Neural cell (in vitro differentiated cells): ENCODE measurements at regions not wholly inside any gene's neighbourhood (a gene's known extent, or its start where the extent isn't known, plus 50 kb on each side); places are given as distances from the start of the nearest gene placed in this dataset.

Experiments
- H2AFZ ChIP-seq: fragments of 200-600, 300-800 bp; sonication (generic), shearing (Covaris generic); 2 replicates; pipeline ENCODE4 v1.6.0; 2014; ENCODE audit warnings: low read depth, mild to moderate bottlenecking, antibody characterized with exemption, low read length, moderate library complexity
- H3F3A ChIP-seq: fragments of 200-600 bp; shearing (Covaris generic); 2 replicates; pipeline ENCODE4 v1.6.1; 2016; ENCODE audit warnings: mild to moderate bottlenecking, moderate library complexity, mixed read lengths, antibody characterized with exemption, low read length; ENCODE audit not compliant: insufficient read depth, poor library complexity, severe bottlenecking
- H3K27ac ChIP-seq: fragments of 200-600, 300-800 bp; sonication (generic), shearing (Covaris generic); 2 replicates; pipeline ENCODE4 v1.5.1; 2014; ENCODE audit warnings: mild to moderate bottlenecking, low read length, moderate library complexity
- H3K27me3 ChIP-seq: fragments of 300-800, 200-600 bp; sonication (generic), shearing (Covaris generic); 2 replicates; pipeline ENCODE4 v1.6.0; 2014; ENCODE audit warnings: mild to moderate bottlenecking, low read depth, low read length, moderate library complexity; ENCODE audit not compliant: insufficient read depth
- H3K36me3 ChIP-seq: fragments of 300-800, 200-600 bp; sonication (generic), shearing (Covaris generic); 2 replicates; pipeline ENCODE4 v1.5.1; 2014; ENCODE audit warnings: mild to moderate bottlenecking, antibody characterized with exemption, low read length, moderate library complexity; ENCODE audit not compliant: insufficient read depth
- H3K4me2 ChIP-seq: fragments of 300-800, 200-600 bp; sonication (generic), shearing (Covaris generic); 2 replicates; pipeline ENCODE4 v1.6.0; 2014; ENCODE audit warnings: mild to moderate bottlenecking, low read length
- H3K4me3 ChIP-seq: fragments of 300-800, 200-600 bp; sonication (generic), shearing (Covaris generic); 2 replicates; pipeline ENCODE4 v1.5.1; 2014; ENCODE audit warnings: mild to moderate bottlenecking, low read length, moderate library complexity
- H3K79me2 ChIP-seq: fragments of 200-600 bp; shearing (Covaris generic); replicated peaks from 2 replicates; pipeline ENCODE4 v1.6.0; 2014; ENCODE audit warnings: mild to moderate bottlenecking, low read length, moderate library complexity; ENCODE audit not compliant: insufficient read depth
- H3K9ac ChIP-seq: fragments of 300-800, 200-600 bp; sonication (generic), shearing (Covaris generic); 2 replicates; pipeline ENCODE4 v1.6.1; 2016; ENCODE audit warnings: mild to moderate bottlenecking, low read length, mixed read lengths
- H3K9me2 ChIP-seq: fragments of 200-600 bp; shearing (Covaris generic); 2 replicates; pipeline ENCODE4 v1.6.1; 2016; ENCODE audit warnings: mild to moderate bottlenecking, low read length, mixed read lengths; ENCODE audit not compliant: insufficient read depth
- H3K9me3 ChIP-seq: fragments of 200-600, 300-800 bp; sonication (generic), shearing (Covaris generic); 2 replicates; pipeline ENCODE4 v1.6.1; 2016; ENCODE audit warnings: mild to moderate bottlenecking, mixed run types, low read length, moderate library complexity, mixed read lengths
- H4K20me1 ChIP-seq: fragments of 200-600 bp; shearing (Covaris generic); 2 replicates; pipeline ENCODE4 v1.6.1; 2016; ENCODE audit warnings: mild to moderate bottlenecking, mixed run types; ENCODE audit not compliant: insufficient read depth
- EP300 ChIP-seq: fragments of 450-650 bp; conservative IDR thresholded peaks from 2 replicates; pipeline ENCODE4 v1.6.1; 2014; ENCODE audit warnings: antibody characterized with exemption, mild to moderate bottlenecking, moderate library complexity; ENCODE audit not compliant: poor library complexity, severe bottlenecking
- EZH2 ChIP-seq: fragments of 200-600, 300-800 bp; shearing (Covaris generic), sonication (generic); IDR thresholded peaks from 2 replicates; pipeline ENCODE4 v1.6.1; 2014; ENCODE audit warnings: antibody characterized with exemption, low read length, borderline replicate concordance, mild to moderate bottlenecking; ENCODE audit not compliant: insufficient read depth, poor library complexity, severe bottlenecking
- MXI1 ChIP-seq: fragments of 450-650 bp; conservative IDR thresholded peaks from 2 replicates; pipeline ENCODE4 v1.6.1; 2014; ENCODE audit warnings: antibody characterized with exemption, mild to moderate bottlenecking; ENCODE audit not compliant: poor library complexity, severe bottlenecking
- POLR2AphosphoS5 ChIP-seq: IDR thresholded peaks from 2 replicates; pipeline ENCODE4 v1.6.1; 2012
- RAD21 ChIP-seq: fragments of 450-650 bp; conservative IDR thresholded peaks from 2 replicates; pipeline ENCODE4 v1.6.1; 2014; ENCODE audit warnings: antibody characterized with exemption, mild to moderate bottlenecking, moderate library complexity
- SMC3 ChIP-seq: fragments of 450-650 bp; conservative IDR thresholded peaks from 2 replicates; pipeline ENCODE4 v1.6.1; 2014; ENCODE audit warnings: antibody characterized with exemption, mild to moderate bottlenecking, moderate library complexity; ENCODE audit not compliant: poor library complexity
- TAF1 ChIP-seq: IDR thresholded peaks from 2 replicates; pipeline ENCODE4 v1.6.1; 2012; ENCODE audit warnings: low read depth
- TF ChIP-seq, protein P1 (sequence below): IDR thresholded peaks from 2 replicates; pipeline ENCODE4 v1.6.1; 2012; ENCODE audit warnings: borderline replicate concordance
- TF ChIP-seq, protein P2 (sequence below): fragments of 450-650 bp; IDR thresholded peaks from 2 replicates; pipeline ENCODE4 v1.5.1; 2014; ENCODE audit warnings: antibody characterized with exemption, mild to moderate bottlenecking, moderate library complexity; ENCODE audit not compliant: poor library complexity, severe bottlenecking

DNA sequence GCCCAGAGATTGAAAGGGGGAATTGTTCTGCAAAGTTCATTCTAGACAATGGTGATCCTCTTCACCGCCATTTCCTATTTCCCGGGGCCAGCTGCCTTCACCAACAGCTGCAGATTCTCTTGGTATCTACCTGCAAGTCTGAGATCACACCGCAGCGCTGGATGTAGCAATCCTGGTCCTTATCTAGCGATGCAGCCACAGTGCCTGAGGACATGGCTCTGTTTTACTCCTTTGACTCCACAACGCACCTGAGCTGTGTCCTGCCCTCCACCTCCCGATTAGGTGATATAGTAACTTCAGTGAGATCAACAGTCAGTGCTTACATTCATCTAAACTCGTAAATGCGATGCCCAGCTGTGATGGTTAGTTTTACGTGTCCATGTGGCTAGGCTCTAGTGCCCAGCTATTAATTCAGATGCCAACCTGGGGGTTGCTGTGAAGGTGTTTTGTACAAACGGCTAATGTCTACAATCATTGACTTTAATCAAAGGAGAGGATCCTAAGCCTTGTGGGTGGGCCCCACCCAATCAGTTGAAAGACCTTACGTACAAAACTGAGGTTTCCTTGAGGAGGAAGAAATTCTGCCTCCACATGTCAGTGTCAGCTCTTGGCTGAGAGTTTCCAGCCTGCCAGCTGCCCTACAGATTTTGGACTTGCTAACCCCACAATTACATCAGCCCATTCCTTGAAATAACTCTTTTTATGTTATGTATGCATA, 189.8 kb downstream of the SH3BP4 start:
- no peaks in the 10 kb centered on the region for H3K36me3 ChIP-seq
- TF ChIP-seq MXI1 (no peak), SMC3 (no peak), POLR2AphosphoS5 (no peak), RAD21 (no peak), EZH2 (no peak), TAF1 (no peak), EP300 (no peak)
- TF ChIP-seq, protein P1, sequence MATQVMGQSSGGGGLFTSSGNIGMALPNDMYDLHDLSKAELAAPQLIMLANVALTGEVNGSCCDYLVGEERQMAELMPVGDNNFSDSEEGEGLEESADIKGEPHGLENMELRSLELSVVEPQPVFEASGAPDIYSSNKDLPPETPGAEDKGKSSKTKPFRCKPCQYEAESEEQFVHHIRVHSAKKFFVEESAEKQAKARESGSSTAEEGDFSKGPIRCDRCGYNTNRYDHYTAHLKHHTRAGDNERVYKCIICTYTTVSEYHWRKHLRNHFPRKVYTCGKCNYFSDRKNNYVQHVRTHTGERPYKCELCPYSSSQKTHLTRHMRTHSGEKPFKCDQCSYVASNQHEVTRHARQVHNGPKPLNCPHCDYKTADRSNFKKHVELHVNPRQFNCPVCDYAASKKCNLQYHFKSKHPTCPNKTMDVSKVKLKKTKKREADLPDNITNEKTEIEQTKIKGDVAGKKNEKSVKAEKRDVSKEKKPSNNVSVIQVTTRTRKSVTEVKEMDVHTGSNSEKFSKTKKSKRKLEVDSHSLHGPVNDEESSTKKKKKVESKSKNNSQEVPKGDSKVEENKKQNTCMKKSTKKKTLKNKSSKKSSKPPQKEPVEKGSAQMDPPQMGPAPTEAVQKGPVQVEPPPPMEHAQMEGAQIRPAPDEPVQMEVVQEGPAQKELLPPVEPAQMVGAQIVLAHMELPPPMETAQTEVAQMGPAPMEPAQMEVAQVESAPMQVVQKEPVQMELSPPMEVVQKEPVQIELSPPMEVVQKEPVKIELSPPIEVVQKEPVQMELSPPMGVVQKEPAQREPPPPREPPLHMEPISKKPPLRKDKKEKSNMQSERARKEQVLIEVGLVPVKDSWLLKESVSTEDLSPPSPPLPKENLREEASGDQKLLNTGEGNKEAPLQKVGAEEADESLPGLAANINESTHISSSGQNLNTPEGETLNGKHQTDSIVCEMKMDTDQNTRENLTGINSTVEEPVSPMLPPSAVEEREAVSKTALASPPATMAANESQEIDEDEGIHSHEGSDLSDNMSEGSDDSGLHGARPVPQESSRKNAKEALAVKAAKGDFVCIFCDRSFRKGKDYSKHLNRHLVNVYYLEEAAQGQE = no peak
- TF ChIP-seq, protein P2, sequence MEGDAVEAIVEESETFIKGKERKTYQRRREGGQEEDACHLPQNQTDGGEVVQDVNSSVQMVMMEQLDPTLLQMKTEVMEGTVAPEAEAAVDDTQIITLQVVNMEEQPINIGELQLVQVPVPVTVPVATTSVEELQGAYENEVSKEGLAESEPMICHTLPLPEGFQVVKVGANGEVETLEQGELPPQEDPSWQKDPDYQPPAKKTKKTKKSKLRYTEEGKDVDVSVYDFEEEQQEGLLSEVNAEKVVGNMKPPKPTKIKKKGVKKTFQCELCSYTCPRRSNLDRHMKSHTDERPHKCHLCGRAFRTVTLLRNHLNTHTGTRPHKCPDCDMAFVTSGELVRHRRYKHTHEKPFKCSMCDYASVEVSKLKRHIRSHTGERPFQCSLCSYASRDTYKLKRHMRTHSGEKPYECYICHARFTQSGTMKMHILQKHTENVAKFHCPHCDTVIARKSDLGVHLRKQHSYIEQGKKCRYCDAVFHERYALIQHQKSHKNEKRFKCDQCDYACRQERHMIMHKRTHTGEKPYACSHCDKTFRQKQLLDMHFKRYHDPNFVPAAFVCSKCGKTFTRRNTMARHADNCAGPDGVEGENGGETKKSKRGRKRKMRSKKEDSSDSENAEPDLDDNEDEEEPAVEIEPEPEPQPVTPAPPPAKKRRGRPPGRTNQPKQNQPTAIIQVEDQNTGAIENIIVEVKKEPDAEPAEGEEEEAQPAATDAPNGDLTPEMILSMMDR = no peak
- H3K4me3 ChIP-seq = no peak overlapping the region
- no peak overlapping the region for H3K27ac ChIP-seq
- H2AFZ ChIP-seq = no peak overlapping the region
- no peaks in the 10 kb centered on the region for H3F3A ChIP-seq
- H3K4me2 ChIP-seq = no peak overlapping the region
- H3K9me3 ChIP-seq = no peaks in the 10 kb centered on the region
- no peaks in the 10 kb centered on the region for H3K79me2 ChIP-seq
- no peaks in the 10 kb centered on the region for H4K20me1 ChIP-seq
- H3K9ac ChIP-seq = no peak overlapping the region
- H3K27me3 ChIP-seq = no peaks in the 10 kb centered on the region
- H3K9me2 ChIP-seq = no peaks in the 10 kb centered on the region

DNA sequence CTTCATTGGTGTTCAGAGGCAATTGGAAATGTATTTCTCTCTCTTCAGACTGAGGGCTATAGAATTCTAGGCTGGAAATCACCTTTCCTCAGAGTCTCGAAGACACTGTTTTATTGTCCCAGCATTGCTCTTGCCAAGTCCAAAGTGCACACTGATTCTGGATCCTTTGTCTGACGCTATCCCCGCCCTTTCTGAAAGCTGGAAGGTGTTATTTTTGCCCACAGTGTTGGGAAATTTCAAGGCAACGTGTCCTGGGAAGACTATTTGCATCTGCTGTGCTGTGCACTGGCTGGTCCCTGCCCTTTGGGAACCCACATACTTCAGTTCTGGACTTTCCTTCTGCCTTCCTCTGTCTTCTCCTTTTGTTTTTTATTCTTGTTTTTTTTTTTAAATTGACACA, 190.8 kb downstream of the SH3BP4 start:
- Histone ChIP-seq H3K27me3 (no peaks in the 10 kb centered on the region), H2AFZ (no peak overlapping the region), H3K36me3 (no peaks in the 10 kb centered on the region), H4K20me1 (no peaks in the 10 kb centered on the region), H3K79me2 (no peaks in the 10 kb centered on the region), H3K27ac (no peak overlapping the region), H3K4me2 (no peak overlapping the region), H3K9me2 (no peaks in the 10 kb centered on the region), H3F3A (no peaks in the 10 kb centered on the region), H3K9me3 (no peaks in the 10 kb centered on the region), H3K9ac (no peak overlapping the region), H3K4me3 (no peak overlapping the region)
- TF ChIP-seq, protein P2 = no peak
- no peak for TF ChIP-seq POLR2AphosphoS5
- TF ChIP-seq, protein P1 = no peak
- TF ChIP-seq EP300 = no peak
- no peak for TF ChIP-seq TAF1
- no peak for TF ChIP-seq SMC3
